ENCODE measurements at regions not wholly inside any gene's neighbourhood (a gene's known extent, or its start where the extent isn't known, plus 50 kb on each side); places are given as distances from the start of the nearest gene placed in this dataset.

- no peaks in the 10 kb centered on the region for H3K9me2 ChIP-seq (ENCODE audit: low read depth, low read length)
- H2AFZ ChIP-seq (ENCODE audit: low read length), result no peak overlapping the region
- H4K20me1 ChIP-seq (ENCODE audit: insufficient read depth, low read length), result no peaks in the 10 kb centered on the region
- no peaks in the 10 kb centered on the region for H3K4me1 ChIP-seq (ENCODE audit: insufficient read depth, low read length, severe bottlenecking)
- H3K9me3 ChIP-seq (ENCODE audit: low read length), result no peaks in the 10 kb centered on the region
- H3K36me3 ChIP-seq (ENCODE audit: insufficient read depth, low read length), result no peaks in the 10 kb centered on the region
- no peak overlapping the region for H3K4me3 ChIP-seq (ENCODE audit: low read depth, low read length, poor library complexity, severe bottlenecking)
- H3F3A ChIP-seq (ENCODE audit: insufficient read depth, low read length), result no peaks in the 10 kb centered on the region
- H3K79me2 ChIP-seq (ENCODE audit: insufficient read depth, low read length), result no peaks in the 10 kb centered on the region
- TF ChIP-seq EZH2 (IDR thresholded peaks at IDR 0.05; ENCODE audit: borderline replicate concordance, low read length) (no peak), CTCF (IDR thresholded peaks at IDR 0.05; ENCODE audit: low read length) (no peak)
- no peaks in the 10 kb centered on the region for H3K27me3 ChIP-seq (ENCODE audit: insufficient read depth, low read length)
- H3K9ac ChIP-seq (ENCODE audit: low read length), result no peak overlapping the region
- H3K4me2 ChIP-seq (ENCODE audit: low read length), result no peak overlapping the region
- H3K27ac ChIP-seq (ENCODE audit: low read depth, low read length, poor library complexity, severe bottlenecking), result no peak overlapping the region
Observed at GRCh38 chr7:19930851-19931250, 157.4 kb upstream of the TMEM196 start.

DNA sequence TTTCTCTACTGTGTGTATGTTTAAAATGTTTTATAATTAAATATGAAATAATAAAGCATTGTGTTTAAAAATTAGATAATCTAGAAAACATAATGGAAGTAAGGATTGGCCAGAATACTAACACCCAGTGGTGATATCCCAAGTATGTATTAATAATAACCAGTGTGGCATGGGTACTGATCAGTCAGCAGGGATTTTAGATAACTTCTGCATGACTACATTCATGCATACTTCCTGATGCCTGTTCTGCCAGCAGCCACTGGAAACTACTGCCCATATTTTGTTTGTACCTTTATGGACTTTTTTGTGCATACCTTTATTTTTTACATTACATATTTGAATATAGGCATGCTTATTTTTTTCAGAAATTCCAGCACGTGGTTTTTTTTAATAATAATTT is 156.6 kb upstream of the TMEM196 start:
- Histone ChIP-seq H3K4me3 (ENCODE audit: low read depth, low read length, poor library complexity, severe bottlenecking) (no peak overlapping the region), H3K4me2 (ENCODE audit: low read length) (no peak overlapping the region), H3K4me1 (ENCODE audit: insufficient read depth, low read length, severe bottlenecking) (no peaks in the 10 kb centered on the region), H3F3A (ENCODE audit: insufficient read depth, low read length) (no peaks in the 10 kb centered on the region), H3K27me3 (ENCODE audit: insufficient read depth, low read length) (no peaks in the 10 kb centered on the region), H3K9me2 (ENCODE audit: low read depth, low read length) (no peaks in the 10 kb centered on the region), H4K20me1 (ENCODE audit: insufficient read depth, low read length) (no peaks in the 10 kb centered on the region), H2AFZ (ENCODE audit: low read length) (no peak overlapping the region), H3K9me3 (ENCODE audit: low read length) (no peaks in the 10 kb centered on the region), H3K9ac (ENCODE audit: low read length) (no peak overlapping the region), H3K27ac (ENCODE audit: low read depth, low read length, poor library complexity, severe bottlenecking) (no peak overlapping the region), H3K79me2 (ENCODE audit: insufficient read depth, low read length) (no peaks in the 10 kb centered on the region), H3K36me3 (ENCODE audit: insufficient read depth, low read length) (no peaks in the 10 kb centered on the region)
- TF ChIP-seq EZH2 (IDR thresholded peaks at IDR 0.05; ENCODE audit: borderline replicate concordance, low read length), result no peak
- no peak for TF ChIP-seq CTCF (IDR thresholded peaks at IDR 0.05; ENCODE audit: low read length)

- H3K36me3 ChIP-seq (ENCODE audit: insufficient read depth, low read length), result no peaks in the 10 kb centered on the region
- no peak overlapping the region for H3K4me3 ChIP-seq (ENCODE audit: low read depth, low read length, poor library complexity, severe bottlenecking)
- H3K27me3 ChIP-seq (ENCODE audit: insufficient read depth, low read length), result no peaks in the 10 kb centered on the region
- no peak overlapping the region for H3K27ac ChIP-seq (ENCODE audit: low read depth, low read length, poor library complexity, severe bottlenecking)
- H3K4me2 ChIP-seq (ENCODE audit: low read length), result no peak overlapping the region
- H3K79me2 ChIP-seq (ENCODE audit: insufficient read depth, low read length), result no peaks in the 10 kb centered on the region
- H2AFZ ChIP-seq (ENCODE audit: low read length), result no peak overlapping the region
- no peaks in the 10 kb centered on the region for H3K4me1 ChIP-seq (ENCODE audit: insufficient read depth, low read length, severe bottlenecking)
- H3F3A ChIP-seq (ENCODE audit: insufficient read depth, low read length), result no peaks in the 10 kb centered on the region
- H3K9ac ChIP-seq (ENCODE audit: low read length), result no peak overlapping the region
- no peaks in the 10 kb centered on the region for H4K20me1 ChIP-seq (ENCODE audit: insufficient read depth, low read length)
- H3K9me3 ChIP-seq (ENCODE audit: low read length), result no peaks in the 10 kb centered on the region
- H3K9me2 ChIP-seq (ENCODE audit: low read depth, low read length), result no peaks in the 10 kb centered on the region
- TF ChIP-seq CTCF (IDR thresholded peaks at IDR 0.05; ENCODE audit: low read length) (no peak), EZH2 (IDR thresholded peaks at IDR 0.05; ENCODE audit: borderline replicate concordance, low read length) (no peak)
Observed at GRCh38 chr7:19928247-19928646, 154.8 kb upstream of the TMEM196 start.
